Adipocyte (in vitro differentiated cells): ENCODE measurements at regions not wholly inside any gene's neighbourhood (a gene's known extent, or its start where the extent isn't known, plus 50 kb on each side); places are given as distances from the start of the nearest gene placed in this dataset.

Experiments
- DNase-seq: peaks from one replicate; pipeline ENCODE4 v3.0.0-alpha.2; 2015; ENCODE audit warnings: low read depth
- H3K27me3 ChIP-seq: replicated peaks from 2 replicates; pipeline ENCODE4 v1.7.0; 2013; ENCODE audit warnings: mild to moderate bottlenecking, low read length, moderate library complexity; ENCODE audit not compliant: control insufficient read depth, insufficient read depth
- H3K36me3 ChIP-seq: 2 replicates; pipeline ENCODE4 v1.7.0; 2013; ENCODE audit warnings: low read length, mild to moderate bottlenecking, moderate library complexity; ENCODE audit not compliant: control insufficient read depth, insufficient read depth, severe bottlenecking
- H3K4me1 ChIP-seq: 2 replicates; pipeline ENCODE4 v1.7.0; 2013; ENCODE audit warnings: mild to moderate bottlenecking, low read length, moderate library complexity; ENCODE audit not compliant: control insufficient read depth, insufficient read depth
- H3K4me3 ChIP-seq: 2 replicates; pipeline ENCODE4 v1.7.0; 2013; ENCODE audit warnings: mild to moderate bottlenecking, low read length, moderate library complexity
- H3K9ac ChIP-seq: 2 replicates; pipeline ENCODE4 v1.7.0; 2013; ENCODE audit warnings: mild to moderate bottlenecking, low read length, moderate library complexity
- H3K9me3 ChIP-seq: 2 replicates; pipeline ENCODE4 v1.7.0; 2013; ENCODE audit warnings: mild to moderate bottlenecking, low read length, moderate library complexity; ENCODE audit not compliant: control insufficient read depth

DNA sequence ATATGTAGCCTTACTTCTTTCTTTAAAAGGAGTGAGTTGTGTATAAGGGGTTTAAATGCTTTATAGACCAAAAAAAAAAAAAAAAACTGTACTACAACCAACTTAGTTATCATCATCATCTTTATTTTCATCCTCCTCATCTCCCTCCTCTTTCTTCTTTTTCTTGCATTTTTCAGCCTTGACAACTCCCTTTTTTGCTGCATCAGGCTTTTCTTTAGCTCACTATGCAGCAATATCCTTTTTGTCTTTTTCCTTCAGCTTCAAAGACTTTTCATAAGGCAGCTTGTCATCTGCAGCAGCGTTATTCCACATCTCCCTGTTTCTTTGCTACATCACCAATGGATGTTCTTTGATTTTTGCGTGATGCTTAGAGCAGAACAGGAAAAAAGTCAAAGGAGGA lies 526.0 kb downstream of the ZNF608 start:
- no peaks in the 10 kb centered on the region for H3K36me3 ChIP-seq
- no peaks in the 10 kb centered on the region for H3K9me3 ChIP-seq
- no peak overlapping the region for H3K9ac ChIP-seq
- DNase-seq, result no peak
- no peaks in the 10 kb centered on the region for H3K27me3 ChIP-seq
- H3K4me3 ChIP-seq, result no peak overlapping the region
- H3K4me1 ChIP-seq, result no peaks in the 10 kb centered on the region

DNA sequence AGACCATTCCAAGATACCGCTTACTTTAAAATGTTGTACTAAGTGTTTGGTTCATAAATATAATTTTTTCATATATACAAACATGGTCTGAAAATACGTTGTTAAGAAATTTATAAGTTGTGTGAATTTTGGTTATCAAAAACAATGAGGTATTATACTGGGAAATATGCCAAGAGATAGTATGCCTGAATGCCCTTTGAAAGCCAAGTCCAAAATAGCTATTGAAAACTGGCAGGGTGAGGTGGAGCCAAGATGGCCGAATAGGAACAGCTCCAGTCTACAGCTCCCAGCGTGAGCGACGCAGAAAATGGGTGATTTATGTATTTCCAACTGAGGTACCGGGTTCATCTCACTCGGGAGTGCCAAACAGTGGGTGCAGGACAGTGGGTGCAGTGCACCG lies 533.5 kb downstream of the ZNF608 start:
- DNase-seq, result no peak
- Histone ChIP-seq H3K27me3 (no peaks in the 10 kb centered on the region), H3K36me3 (no peaks in the 10 kb centered on the region), H3K9ac (no peak overlapping the region), H3K4me3 (no peak overlapping the region), H3K4me1 (no peaks in the 10 kb centered on the region), H3K9me3 (no peaks in the 10 kb centered on the region)

DNA sequence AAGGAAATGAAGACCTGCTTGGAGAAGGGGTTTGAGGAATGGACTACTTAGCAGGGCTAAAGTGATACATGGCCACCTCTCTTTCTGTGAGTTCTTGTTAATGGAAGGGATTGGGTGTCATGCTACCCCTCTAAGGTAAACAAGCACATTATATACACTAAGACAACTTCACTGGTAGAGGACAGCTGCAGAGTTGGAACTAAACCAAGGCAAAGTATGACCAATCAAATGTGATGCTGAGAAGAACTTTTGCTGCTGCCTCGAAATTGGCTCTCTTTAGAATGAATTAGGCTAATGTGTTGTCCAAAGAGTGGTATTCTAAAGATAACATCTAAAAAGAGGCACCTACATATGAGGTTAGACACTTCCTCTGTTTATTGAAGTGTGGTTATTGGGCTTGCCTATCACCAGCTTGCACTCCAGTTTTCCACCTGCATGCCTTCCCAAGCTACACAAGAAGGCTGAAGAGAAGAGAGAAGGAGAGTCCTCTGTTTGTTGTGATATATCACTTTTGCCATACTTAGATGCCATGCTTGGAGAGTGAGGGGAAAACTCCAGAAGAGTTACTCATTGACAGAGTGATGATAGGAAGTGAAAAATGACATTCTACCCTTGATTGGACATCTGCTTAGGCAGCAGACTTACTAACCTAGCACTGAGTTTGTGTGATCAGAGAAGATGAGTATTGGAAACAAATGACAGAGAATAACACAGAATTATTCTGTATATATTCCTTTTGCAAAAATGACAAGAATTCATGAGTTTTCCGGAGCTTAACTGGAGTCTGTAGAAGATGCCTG lies 536.1 kb downstream of the ZNF608 start:
- Histone ChIP-seq H3K27me3 (no peaks in the 10 kb centered on the region), H3K9ac (no peak overlapping the region), H3K36me3 (no peaks in the 10 kb centered on the region), H3K9me3 (no peaks in the 10 kb centered on the region), H3K4me1 (no peaks in the 10 kb centered on the region), H3K4me3 (no peak overlapping the region)
- no peak for DNase-seq

DNA sequence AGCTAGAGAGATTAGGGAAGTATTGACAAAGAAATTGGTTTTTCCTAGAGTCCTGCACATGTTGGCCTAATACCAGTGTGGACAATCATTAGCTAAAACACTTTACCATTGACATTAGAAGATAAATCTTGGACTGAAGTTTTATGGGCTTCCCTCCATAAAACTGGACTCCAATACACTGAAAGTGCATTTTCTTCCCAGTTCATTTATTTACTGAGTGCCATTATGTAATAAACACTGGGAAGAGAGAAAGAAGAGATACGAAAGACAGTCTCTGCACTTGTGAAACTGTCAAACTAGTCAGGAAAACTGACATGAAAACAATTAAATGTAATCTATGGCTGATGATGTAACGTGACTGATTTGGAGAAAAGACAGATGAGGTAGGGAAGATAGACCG lies 539.3 kb downstream of the ZNF608 start:
- no peak overlapping the region for H3K9ac ChIP-seq
- peaks cover 8% of the 10 kb centered on the region for H3K9me3 ChIP-seq
- H3K36me3 ChIP-seq, result no peaks in the 10 kb centered on the region
- H3K27me3 ChIP-seq, result no peaks in the 10 kb centered on the region
- H3K4me1 ChIP-seq, result no peaks in the 10 kb centered on the region
- DNase-seq, result no peak
- no peak overlapping the region for H3K4me3 ChIP-seq

DNA sequence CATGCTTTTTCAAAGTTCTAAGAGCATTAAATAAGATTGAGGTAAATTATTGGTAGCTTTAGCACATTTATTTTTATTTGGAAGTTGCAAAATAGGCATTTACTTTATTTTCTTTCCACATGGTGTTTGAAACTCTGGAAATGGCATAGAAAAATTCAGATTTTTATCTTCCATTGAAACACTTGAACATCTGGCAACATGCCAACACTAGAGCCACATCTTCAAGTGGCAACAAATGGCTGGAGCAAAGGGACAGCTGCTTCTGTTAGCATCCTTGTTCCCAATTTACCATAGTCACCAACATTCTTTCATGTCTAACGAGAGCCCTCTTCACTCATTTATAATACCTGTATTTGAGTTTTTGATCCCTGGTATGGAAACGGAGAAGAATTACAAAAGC lies 539.9 kb downstream of the ZNF608 start:
- Histone ChIP-seq H3K4me3 (no peak overlapping the region), H3K9me3 (peaks cover 8% of the 10 kb centered on the region), H3K36me3 (no peaks in the 10 kb centered on the region), H3K27me3 (no peaks in the 10 kb centered on the region), H3K4me1 (no peaks in the 10 kb centered on the region), H3K9ac (no peak overlapping the region)
- no peak for DNase-seq

DNA sequence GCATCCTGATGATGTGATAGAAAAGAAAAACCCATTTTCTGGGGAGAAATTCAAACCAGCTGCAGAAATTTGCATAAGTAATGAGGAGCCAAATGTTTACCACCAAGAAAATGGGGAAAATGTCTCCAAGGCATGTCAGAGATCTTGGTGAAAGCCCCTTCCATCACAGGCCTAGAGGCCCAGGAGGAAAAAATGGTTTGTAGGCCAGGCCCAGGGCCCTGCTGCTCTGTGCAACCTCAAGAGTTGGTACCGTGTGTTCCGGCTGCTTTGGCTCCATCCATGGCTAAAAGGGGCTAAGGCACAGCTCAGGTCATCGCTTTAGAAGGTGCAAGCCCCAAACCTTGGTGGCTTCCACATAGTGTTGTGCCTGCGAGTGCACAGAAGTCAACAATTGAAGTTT lies 543.1 kb downstream of the ZNF608 start:
- H3K9me3 ChIP-seq, result peaks cover 8% of the 10 kb centered on the region
- peaks cover 4% of the 10 kb centered on the region for H3K4me1 ChIP-seq
- H3K36me3 ChIP-seq, result no peaks in the 10 kb centered on the region
- H3K9ac ChIP-seq, result no peak overlapping the region
- no peak for DNase-seq
- no peaks in the 10 kb centered on the region for H3K27me3 ChIP-seq
- H3K4me3 ChIP-seq, result no peak overlapping the region

DNA sequence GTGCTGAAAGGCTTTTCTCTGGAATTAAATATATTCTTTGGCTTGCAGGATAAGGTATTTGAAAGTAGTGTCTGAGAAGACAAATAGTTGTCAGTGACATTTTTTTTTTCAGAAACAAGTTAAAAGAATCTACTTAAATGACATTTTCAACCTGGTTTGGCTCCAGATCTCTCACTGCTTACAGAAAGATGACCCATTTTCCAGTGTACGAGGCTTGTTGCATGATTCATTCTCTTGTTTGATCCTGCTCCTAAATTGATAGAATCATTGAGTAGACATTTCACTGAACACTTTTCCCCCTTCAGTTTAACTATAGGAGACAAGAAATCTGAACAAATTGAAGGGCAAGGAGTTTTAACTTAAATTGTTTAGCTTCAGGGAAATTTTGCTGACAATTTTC lies 546.1 kb downstream of the ZNF608 start:
- Histone ChIP-seq H3K27me3 (no peaks in the 10 kb centered on the region), H3K4me1 (peaks cover 4% of the 10 kb centered on the region), H3K9me3 (peaks cover 8% of the 10 kb centered on the region), H3K36me3 (no peaks in the 10 kb centered on the region), H3K9ac (no peak overlapping the region), H3K4me3 (no peak overlapping the region)
- DNase-seq, result peak; percentile 5

DNA sequence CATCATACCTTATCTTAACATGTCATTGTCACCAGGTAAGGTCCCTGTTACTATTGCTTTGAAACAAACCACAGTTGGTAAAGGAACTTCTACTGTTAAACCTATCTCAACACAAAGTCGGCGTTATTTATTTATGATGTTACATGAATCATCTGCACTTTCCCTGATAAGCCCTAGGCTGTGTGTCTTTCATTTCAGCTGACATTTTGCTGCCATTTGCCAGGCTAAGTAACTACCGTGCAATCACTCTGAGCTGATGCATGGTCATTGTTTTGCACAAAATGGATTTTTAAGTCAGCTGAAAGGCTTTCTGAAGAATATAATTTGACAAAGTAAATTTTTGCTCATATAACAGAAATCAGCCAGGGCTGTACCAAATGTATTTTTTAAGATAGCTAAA lies 546.5 kb downstream of the ZNF608 start:
- DNase-seq, result no peak
- Histone ChIP-seq H3K9ac (no peak overlapping the region), H3K4me3 (no peak overlapping the region), H3K36me3 (no peaks in the 10 kb centered on the region), H3K27me3 (no peaks in the 10 kb centered on the region), H3K9me3 (peaks cover 8% of the 10 kb centered on the region), H3K4me1 (peaks cover 4% of the 10 kb centered on the region)

DNA sequence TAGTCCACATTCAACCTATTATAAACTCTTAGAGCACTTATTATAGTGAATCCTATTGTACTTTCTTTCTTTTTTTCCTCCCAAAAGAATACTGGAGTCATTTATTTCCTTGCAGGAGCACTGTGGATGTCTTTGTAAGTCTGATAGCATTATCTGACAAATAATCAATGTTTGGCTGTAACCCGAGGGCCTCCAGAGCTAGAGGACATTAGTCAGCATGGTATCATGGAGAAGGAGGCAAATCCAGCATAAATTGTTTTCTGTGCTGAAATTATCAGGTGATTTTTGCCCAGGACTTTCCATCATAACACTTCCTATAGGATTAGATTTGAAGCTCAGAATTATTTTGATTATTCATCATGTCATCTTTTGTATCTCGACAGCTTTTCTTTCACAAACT lies 551.0 kb downstream of the ZNF608 start:
- no peak overlapping the region for H3K4me3 ChIP-seq
- H3K4me1 ChIP-seq, result peaks cover 23% of the 10 kb centered on the region
- no peaks in the 10 kb centered on the region for H3K9me3 ChIP-seq
- no peaks in the 10 kb centered on the region for H3K36me3 ChIP-seq
- no peak for DNase-seq
- no peak overlapping the region for H3K9ac ChIP-seq
- no peaks in the 10 kb centered on the region for H3K27me3 ChIP-seq

DNA sequence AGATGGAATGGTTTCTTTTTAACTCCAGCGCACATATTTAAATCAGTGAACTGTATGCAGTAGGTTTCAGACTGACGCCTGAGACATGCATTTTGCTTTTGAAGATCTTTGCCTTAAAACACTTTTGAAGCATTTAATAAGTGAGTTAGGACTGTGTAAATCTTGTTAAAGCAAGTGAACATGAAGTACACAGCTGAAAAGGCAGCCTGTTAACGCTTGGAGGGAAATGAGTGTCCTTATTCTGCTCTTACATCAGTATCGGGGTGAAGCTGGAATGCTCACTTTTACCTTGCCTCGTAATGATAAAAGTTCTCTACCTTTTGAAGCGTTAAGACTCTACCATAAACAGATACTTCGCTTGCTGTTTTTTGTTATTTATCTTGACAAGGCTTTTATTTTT lies 552.2 kb downstream of the ZNF608 start:
- Histone ChIP-seq H3K4me3 (no peak overlapping the region), H3K27me3 (no peaks in the 10 kb centered on the region), H3K9ac (no peak overlapping the region), H3K36me3 (no peaks in the 10 kb centered on the region), H3K4me1 (peaks cover 23% of the 10 kb centered on the region), H3K9me3 (no peaks in the 10 kb centered on the region)
- DNase-seq, result no peak

DNA sequence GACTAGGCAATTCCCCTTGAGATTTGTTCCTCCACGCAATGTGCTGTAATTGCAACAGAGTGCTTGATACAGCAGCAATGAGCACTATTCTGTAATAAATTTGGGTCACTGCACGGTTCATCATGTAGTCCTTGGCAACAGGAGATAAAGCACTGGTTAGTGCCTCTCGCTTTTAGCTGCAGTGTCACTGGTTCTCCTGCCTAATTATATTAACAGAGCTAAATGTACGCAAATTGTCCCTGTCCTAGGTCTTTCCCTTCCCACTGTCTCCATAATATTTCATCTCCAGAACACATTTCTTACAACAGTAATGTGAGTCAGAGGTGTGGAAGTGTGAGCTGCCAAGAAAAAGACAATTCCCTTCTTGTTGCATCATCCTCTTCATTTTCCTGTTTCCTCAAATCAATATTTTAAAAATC lies 553.1 kb downstream of the ZNF608 start:
- Histone ChIP-seq H3K4me1 (peaks cover 23% of the 10 kb centered on the region), H3K36me3 (no peaks in the 10 kb centered on the region), H3K9ac (peak overlapping the region; percentile 29), H3K27me3 (no peaks in the 10 kb centered on the region), H3K4me3 (peak overlapping the region; percentile 33), H3K9me3 (no peaks in the 10 kb centered on the region)
- DNase-seq, result peak; percentile 58

DNA sequence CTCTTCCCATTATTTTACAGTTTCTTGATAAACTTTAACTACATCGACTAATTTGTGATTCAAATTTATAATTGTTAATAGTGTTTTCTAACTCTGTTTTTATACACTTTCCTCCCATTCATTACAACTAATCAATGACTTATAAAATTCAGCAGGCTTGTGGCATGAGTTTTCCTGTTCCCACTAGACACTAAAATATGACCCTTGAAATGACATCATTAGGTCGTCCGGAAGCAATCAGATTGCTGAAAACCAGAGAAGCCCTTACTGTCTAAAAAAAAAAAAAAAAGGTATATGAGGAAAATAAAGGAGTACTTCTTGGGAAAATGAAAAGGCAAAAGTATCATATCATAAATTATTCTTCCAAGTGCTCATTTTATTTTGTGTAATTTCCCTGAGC lies 553.7 kb downstream of the ZNF608 start:
- Histone ChIP-seq H3K4me1 (peaks cover 23% of the 10 kb centered on the region), H3K9ac (peak overlapping the region; percentile 35), H3K36me3 (no peaks in the 10 kb centered on the region), H3K27me3 (no peaks in the 10 kb centered on the region), H3K9me3 (no peaks in the 10 kb centered on the region), H3K4me3 (peak overlapping the region; percentile 33)
- no peak for DNase-seq
